ENCODE measurements at regions not wholly inside any gene's neighbourhood (a gene's known extent, or its start where the extent isn't known, plus 50 kb on each side); places are given as distances from the start of the nearest gene placed in this dataset.

- TF ChIP-seq, protein P1, sequence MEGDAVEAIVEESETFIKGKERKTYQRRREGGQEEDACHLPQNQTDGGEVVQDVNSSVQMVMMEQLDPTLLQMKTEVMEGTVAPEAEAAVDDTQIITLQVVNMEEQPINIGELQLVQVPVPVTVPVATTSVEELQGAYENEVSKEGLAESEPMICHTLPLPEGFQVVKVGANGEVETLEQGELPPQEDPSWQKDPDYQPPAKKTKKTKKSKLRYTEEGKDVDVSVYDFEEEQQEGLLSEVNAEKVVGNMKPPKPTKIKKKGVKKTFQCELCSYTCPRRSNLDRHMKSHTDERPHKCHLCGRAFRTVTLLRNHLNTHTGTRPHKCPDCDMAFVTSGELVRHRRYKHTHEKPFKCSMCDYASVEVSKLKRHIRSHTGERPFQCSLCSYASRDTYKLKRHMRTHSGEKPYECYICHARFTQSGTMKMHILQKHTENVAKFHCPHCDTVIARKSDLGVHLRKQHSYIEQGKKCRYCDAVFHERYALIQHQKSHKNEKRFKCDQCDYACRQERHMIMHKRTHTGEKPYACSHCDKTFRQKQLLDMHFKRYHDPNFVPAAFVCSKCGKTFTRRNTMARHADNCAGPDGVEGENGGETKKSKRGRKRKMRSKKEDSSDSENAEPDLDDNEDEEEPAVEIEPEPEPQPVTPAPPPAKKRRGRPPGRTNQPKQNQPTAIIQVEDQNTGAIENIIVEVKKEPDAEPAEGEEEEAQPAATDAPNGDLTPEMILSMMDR (IDR thresholded peaks at IDR 0.05) = no peak
- no peak for TF ChIP-seq POLR2A (IDR thresholded peaks at IDR 0.05)
Observed at GRCh38 chr2:221153226-221153625, 418.9 kb downstream of the EPHA4 start.

All from body of pancreas (tissue), 4 donors.